OCI-LY7 (cell line): ENCODE measurements at regions not wholly inside any gene's neighbourhood (a gene's known extent, or its start where the extent isn't known, plus 50 kb on each side); places are given as distances from the start of the nearest gene placed in this dataset.

Source experiments
- CTCF ChIP-seq: fragments of 200-600 bp; sonication (generic); conservative IDR thresholded peaks from 2 replicates; pipeline ENCODE4 v1.5.1; 2014; ENCODE audit warnings: mild to moderate bottlenecking, antibody characterized with exemption, low read length, moderate library complexity, mixed read lengths
- EZH2phosphoT487 ChIP-seq: fragments of 200-600 bp; sonication (generic); IDR thresholded peaks from 2 replicates; pipeline ENCODE4 v1.6.1; 2018; ENCODE audit warnings: low read depth, borderline replicate concordance, mild to moderate bottlenecking, mixed run types, antibody characterized with exemption, low read length, moderate library complexity, mixed read lengths

- TF ChIP-seq CTCF (0 out of 2 replicates have a peak, but pooled peaks have one; percentile 33), EZH2phosphoT487 (no peak)
Measured at GRCh38 chr1:230537456-230537855, 104.8 kb upstream of the COG2 start.
